ENCODE measurements at regions not wholly inside any gene's neighbourhood (a gene's known extent, or its start where the extent isn't known, plus 50 kb on each side); places are given as distances from the start of the nearest gene placed in this dataset.

DNA sequence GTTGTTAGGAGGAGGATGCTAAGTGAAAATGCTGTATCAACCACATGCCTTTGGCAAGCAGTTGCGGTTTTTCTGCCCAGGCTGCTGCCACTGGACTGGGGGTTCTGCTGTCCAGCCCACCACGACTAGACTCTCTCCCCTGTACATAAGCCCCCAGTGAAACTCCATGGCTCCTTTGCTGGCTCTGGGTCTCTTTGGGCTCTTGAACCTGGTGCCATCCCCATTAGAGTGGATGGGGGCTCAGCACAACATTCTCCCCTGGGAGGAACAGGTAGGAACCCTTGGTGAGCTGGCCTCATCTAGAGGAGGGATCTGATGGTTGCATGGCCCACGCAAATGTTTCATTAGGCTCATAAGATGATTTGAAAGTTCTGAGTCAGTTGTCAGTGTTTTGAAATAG lies 204.8 kb upstream of the KCNG1 start:
- Histone ChIP-seq H3K27ac (no peak overlapping the region), H3K4me3 (no peak overlapping the region), H3K4me2 (no peak overlapping the region), H3K9me3 (peaks cover 8% of the 10 kb centered on the region; the same call in 2 of the 3 replicates), H3K4me1 (no peaks in the 10 kb centered on the region)
- WGBS (ENCODE audit: missing lambda C conversion rate), result 20% methylated on average over 3 of the region's 3 CpGs
- FAIRE-seq, result no peak
- CTCF ChIA-PET, result no interaction called here
- ATAC-seq, result no peak
- POLR2A ChIA-PET, result no interaction called here
- TF ChIP-seq, protein P1, sequence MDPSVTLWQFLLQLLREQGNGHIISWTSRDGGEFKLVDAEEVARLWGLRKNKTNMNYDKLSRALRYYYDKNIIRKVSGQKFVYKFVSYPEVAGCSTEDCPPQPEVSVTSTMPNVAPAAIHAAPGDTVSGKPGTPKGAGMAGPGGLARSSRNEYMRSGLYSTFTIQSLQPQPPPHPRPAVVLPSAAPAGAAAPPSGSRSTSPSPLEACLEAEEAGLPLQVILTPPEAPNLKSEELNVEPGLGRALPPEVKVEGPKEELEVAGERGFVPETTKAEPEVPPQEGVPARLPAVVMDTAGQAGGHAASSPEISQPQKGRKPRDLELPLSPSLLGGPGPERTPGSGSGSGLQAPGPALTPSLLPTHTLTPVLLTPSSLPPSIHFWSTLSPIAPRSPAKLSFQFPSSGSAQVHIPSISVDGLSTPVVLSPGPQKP (IDR thresholded peaks at IDR 0.05; ENCODE audit: low read depth, low read length), result no peak
- TF ChIP-seq HOXB5 (CRISPR knock-in tag; IDR thresholded peaks at IDR 0.05) (no peak), EP300 (IDR thresholded peaks at IDR 0.05) (no peak), CBX8 (IDR thresholded peaks at IDR 0.05) (no peak), MYC (IDR thresholded peaks at IDR 0.05; ENCODE audit: borderline replicate concordance, low read length) (no peak), HEYL (CRISPR knock-in tag; IDR thresholded peaks at IDR 0.05) (no peak)
- TF ChIP-seq, protein P2, sequence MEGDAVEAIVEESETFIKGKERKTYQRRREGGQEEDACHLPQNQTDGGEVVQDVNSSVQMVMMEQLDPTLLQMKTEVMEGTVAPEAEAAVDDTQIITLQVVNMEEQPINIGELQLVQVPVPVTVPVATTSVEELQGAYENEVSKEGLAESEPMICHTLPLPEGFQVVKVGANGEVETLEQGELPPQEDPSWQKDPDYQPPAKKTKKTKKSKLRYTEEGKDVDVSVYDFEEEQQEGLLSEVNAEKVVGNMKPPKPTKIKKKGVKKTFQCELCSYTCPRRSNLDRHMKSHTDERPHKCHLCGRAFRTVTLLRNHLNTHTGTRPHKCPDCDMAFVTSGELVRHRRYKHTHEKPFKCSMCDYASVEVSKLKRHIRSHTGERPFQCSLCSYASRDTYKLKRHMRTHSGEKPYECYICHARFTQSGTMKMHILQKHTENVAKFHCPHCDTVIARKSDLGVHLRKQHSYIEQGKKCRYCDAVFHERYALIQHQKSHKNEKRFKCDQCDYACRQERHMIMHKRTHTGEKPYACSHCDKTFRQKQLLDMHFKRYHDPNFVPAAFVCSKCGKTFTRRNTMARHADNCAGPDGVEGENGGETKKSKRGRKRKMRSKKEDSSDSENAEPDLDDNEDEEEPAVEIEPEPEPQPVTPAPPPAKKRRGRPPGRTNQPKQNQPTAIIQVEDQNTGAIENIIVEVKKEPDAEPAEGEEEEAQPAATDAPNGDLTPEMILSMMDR (IDR thresholded peaks at IDR 0.05), result no peak
- TF ChIP-seq, protein P3, sequence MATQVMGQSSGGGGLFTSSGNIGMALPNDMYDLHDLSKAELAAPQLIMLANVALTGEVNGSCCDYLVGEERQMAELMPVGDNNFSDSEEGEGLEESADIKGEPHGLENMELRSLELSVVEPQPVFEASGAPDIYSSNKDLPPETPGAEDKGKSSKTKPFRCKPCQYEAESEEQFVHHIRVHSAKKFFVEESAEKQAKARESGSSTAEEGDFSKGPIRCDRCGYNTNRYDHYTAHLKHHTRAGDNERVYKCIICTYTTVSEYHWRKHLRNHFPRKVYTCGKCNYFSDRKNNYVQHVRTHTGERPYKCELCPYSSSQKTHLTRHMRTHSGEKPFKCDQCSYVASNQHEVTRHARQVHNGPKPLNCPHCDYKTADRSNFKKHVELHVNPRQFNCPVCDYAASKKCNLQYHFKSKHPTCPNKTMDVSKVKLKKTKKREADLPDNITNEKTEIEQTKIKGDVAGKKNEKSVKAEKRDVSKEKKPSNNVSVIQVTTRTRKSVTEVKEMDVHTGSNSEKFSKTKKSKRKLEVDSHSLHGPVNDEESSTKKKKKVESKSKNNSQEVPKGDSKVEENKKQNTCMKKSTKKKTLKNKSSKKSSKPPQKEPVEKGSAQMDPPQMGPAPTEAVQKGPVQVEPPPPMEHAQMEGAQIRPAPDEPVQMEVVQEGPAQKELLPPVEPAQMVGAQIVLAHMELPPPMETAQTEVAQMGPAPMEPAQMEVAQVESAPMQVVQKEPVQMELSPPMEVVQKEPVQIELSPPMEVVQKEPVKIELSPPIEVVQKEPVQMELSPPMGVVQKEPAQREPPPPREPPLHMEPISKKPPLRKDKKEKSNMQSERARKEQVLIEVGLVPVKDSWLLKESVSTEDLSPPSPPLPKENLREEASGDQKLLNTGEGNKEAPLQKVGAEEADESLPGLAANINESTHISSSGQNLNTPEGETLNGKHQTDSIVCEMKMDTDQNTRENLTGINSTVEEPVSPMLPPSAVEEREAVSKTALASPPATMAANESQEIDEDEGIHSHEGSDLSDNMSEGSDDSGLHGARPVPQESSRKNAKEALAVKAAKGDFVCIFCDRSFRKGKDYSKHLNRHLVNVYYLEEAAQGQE (IDR thresholded peaks at IDR 0.05), result no peak
- DNase-seq (ENCODE audit: low read depth in 1 of 2, low spot score in 1 of 2), result no peak

DNA sequence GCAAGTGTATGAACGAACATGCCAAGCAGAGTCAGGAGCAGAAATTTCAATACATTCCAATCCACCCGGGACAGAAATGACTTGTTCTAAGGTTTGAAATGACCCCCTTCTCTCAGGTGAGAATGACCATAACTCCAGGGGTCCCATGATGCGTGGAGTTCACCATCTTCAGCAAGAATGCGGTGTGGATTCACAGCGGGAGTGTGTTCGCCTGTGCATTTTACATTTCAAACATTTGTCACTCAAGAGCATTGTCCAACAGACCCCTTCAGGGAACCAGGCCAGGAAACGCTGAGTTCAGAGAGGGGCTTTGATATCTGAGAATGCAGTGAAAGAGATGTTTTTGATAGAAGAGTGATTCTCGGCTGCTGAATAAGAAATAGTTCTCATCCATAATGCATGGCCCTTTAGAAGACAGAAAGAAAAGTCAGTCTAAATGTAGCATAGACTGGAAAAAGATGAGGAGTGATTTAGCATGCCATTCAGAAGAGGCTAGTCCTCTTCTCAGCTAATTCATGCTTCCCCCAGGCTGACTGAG lies 200.3 kb upstream of the KCNG1 start:
- Histone ChIP-seq H3K4me1 (peaks cover 7% of the 10 kb centered on the region; the same call in 1 of the 3 replicates), H3K4me2 (no peak overlapping the region), H3K4me3 (no peak overlapping the region), H3K9me3 (peaks cover 2% of the 10 kb centered on the region; the same call in 2 of the 3 replicates), H3K27ac (no peak overlapping the region)
- DNase-seq (ENCODE audit: low read depth in 1 of 2, low spot score in 1 of 2) (no peak), ATAC-seq (no peak), FAIRE-seq (no peak)
- POLR2A ChIA-PET, result no interaction called here
- CTCF ChIA-PET, result no interaction called here
- 55% methylated on average over 8 of the region's 8 CpGs for WGBS (ENCODE audit: missing lambda C conversion rate)
- TF ChIP-seq MAZ (IDR thresholded peaks at IDR 0.05; ENCODE audit: borderline replicate concordance, low read depth, low read length), result no peak
- no peak for TF ChIP-seq RNF2 (IDR thresholded peaks at IDR 0.05; ENCODE audit: borderline replicate concordance, low read depth)
- TF ChIP-seq RFX5 (IDR thresholded peaks at IDR 0.05), result no peak

DNA sequence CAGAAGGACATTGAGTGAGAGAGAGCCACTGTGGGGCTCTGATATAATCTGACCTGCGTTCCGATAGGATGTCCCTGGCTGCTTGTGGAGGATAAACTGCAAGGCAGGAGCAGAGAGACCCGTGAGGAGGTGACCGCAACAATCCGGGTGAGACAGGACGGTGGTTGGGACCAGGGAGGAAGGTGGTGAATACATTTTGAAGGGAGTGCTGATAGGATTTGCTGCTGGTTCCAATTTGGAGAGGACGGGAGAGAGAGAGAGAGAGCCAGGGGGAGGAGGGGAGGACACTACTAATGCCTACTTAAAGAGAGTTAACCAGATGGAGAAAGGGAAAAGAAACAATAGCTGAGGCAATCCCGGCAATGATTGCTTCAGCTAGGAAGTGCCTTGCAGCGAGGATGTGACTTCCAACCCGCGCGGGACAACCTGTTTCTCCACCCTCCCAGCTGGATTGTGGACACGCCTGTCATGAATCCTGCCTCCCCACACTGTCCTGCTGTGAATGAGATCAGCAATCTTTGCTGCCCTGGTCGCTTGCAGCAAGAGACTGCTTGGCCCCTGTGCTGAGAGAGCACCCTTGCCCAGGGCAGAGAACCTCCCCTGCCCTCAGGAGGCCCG lies 199.0 kb upstream of the KCNG1 start:
- peak; percentile 33 to 44; a peak in 5 of 6 replicates for ATAC-seq
- POLR2A ChIA-PET, result no interaction called here
- peak overlapping the region; percentile 32 to 37; a peak in 5 of 6 replicates for H3K27ac ChIP-seq

More for the DNA sequence above, 199.0 kb upstream of the KCNG1 start:
- FAIRE-seq, result no peak
- CTCF ChIA-PET, result interaction anchor here (1.0 to 1.8 kb wide), 3 partner anchors 9 to 19 kb away, joined by 3 to 7 read pairs (median 3); no protein-coding TSS in a partner anchor
- WGBS (ENCODE audit: missing lambda C conversion rate), result 38% methylated on average over 15 of the region's 15 CpGs
- Histone ChIP-seq H3K4me2 (peak overlapping the region; percentile 32; the same call in 2 of the 3 replicates), H3K4me1 (peaks cover 7% of the 10 kb centered on the region; the same call in 1 of the 3 replicates), H3K4me3 (no peak overlapping the region), H3K9me3 (peaks cover 14% of the 10 kb centered on the region)
- TF ChIP-seq POLR2AphosphoS2 (conservative IDR thresholded peaks at IDR 0.05; ENCODE audit: low read length) (no peak), RAD21 (conservative IDR thresholded peaks at IDR 0.05 in 1 of 2, IDR thresholded peaks at IDR 0.05 in 1 of 2) (no peak)
- TF ChIP-seq, protein P4, sequence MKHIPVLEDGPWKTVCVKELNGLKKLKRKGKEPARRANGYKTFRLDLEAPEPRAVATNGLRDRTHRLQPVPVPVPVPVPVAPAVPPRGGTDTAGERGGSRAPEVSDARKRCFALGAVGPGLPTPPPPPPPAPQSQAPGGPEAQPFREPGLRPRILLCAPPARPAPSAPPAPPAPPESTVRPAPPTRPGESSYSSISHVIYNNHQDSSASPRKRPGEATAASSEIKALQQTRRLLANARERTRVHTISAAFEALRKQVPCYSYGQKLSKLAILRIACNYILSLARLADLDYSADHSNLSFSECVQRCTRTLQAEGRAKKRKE (CRISPR knock-in tag; IDR thresholded peaks at IDR 0.05; ENCODE audit: low read depth), result no peak
- DNase-seq (ENCODE audit: low read depth in 1 of 2, low spot score in 1 of 2), result no peak
